Psoas muscle (tissue), 7 donors: ENCODE measurements at regions not wholly inside any gene's neighbourhood (a gene's known extent, or its start where the extent isn't known, plus 50 kb on each side); places are given as distances from the start of the nearest gene placed in this dataset.

ENCODE experiments used
- ATAC-seq, 4 donors: fragments of 200-7000 bp; cut with Tn5 transposase; one replicate each; pipeline ENCODE4 v1.9.1; 2020; ENCODE audit warnings: moderate library complexity in 3 of 4, mild to moderate bottlenecking in 2 of 4
- DNase-seq, 2 donors: peaks; one replicate each; pipeline ENCODE4 v3.0.0-alpha.2; 2020
- H3K27ac ChIP-seq: fragments of 200-600 bp; one replicate; pipeline ENCODE4 v1.8.0; 2022
- H3K27me3 ChIP-seq, 3 donors: fragments of 200-600 bp in 1 of 3; one replicate each; pipeline versions ENCODE4 v1.6.1 to v1.8.0; 2013 to 2022; ENCODE audit warnings: low read length in 2 of 3, mild to moderate bottlenecking in 2 of 3, moderate library complexity in 1 of 3; ENCODE audit not compliant: insufficient read depth in 3 of 3
- H3K36me3 ChIP-seq, 2 donors: fragments of 200-600 bp in 1 of 2; one replicate each; pipeline versions ENCODE4 v1.6.1 to v1.8.0; 2013 to 2022; ENCODE audit warnings: low read depth in 1 of 2, mild to moderate bottlenecking in 1 of 2, moderate library complexity in 1 of 2; ENCODE audit not compliant: insufficient read depth in 1 of 2
- H3K4me1 ChIP-seq: fragments of 200-600 bp; one replicate; pipeline ENCODE4 v1.8.0; 2022
- H3K4me3 ChIP-seq: fragments of 200-600 bp; one replicate; pipeline ENCODE4 v1.8.0; 2022; ENCODE audit warnings: mild to moderate bottlenecking
- H3K9me3 ChIP-seq: fragments of 200-600 bp; one replicate; pipeline ENCODE4 v1.8.0; 2022
- CTCF ChIP-seq: fragments of 200-600 bp; IDR thresholded peaks from one replicate; pipeline ENCODE4 v1.8.0; 2022; ENCODE audit warnings: antibody characterized with exemption
- WGBS, 3 donors: extraction: QIAGEN DNeasy Blood & Tissue Kit; methylation state at CpG; one replicate each; pipeline versions ENCODE4 v1.1.6 to v1.1.7; 2013; 5-methylcytosine and 5-hydroxymethylcytosine counted together
- intact Hi-C, 2 donors: fragments of 100-400 bp; cut with DNase I; formaldehyde crosslinking; loops; one replicate each; pipeline versions ENCODE4 v1.11.0 to v1.14.2; 2022
- donor health status: healthy with polysubstance abuse.
- donor health status: DM: no; HTN: no; CAD: no; lungs with moderate emphysema.
- donor health status: Bipolar disorder and iron deficiency.
- donor health status: healthy.
- donor health status: DM: yes; HTN: yes; CAD: no.
- donor health status: DM: no; HTN: no; CAD: no.
- donor health status: DM: yes; HTN: yes; CAD: no.

DNA sequence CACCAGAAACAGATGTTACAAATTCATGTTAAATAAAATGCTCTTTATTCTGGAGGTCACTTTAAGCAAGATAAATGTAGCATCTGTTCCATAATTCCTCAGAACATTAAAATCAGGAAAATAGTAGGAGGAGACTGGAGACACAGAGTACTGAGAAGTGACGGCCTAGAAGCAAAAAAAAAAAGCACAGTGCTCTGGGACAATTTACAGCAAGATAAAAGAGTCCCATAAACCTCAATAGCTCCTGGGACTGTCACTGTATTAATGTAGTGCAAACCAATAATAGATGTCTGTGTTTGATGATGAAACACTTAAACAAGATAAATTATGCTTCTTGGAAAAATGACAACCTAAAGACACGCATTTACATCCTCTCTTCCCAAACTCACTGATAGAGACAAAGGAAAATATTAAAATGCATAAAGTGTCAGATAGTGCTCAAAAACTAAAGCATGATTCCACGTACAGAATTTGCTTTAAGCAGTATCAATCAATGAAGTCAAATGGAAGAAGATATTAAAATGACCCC is 338.8 kb upstream of the REG3G start:
- ATAC-seq (no peak), DNase-seq (no peak)
- no peak for TF ChIP-seq CTCF
- intact Hi-C loops, result no loop called here
- H3K27me3 ChIP-seq, result no peaks in the 10 kb centered on the region
- H3K9me3 ChIP-seq, result no peaks in the 10 kb centered on the region
- 54 to 61% (median 57%) methylated on average over 3 of the region's 3 CpGs for WGBS, 3 donors
- no peak overlapping the region for H3K27ac ChIP-seq
- H3K36me3 ChIP-seq, result no peaks in the 10 kb centered on the region
- H3K4me3 ChIP-seq, result no peak overlapping the region
- H3K4me1 ChIP-seq, result no peaks in the 10 kb centered on the region

- ATAC-seq (no peak), DNase-seq (no peak)
- Histone ChIP-seq H3K4me3 (no peak overlapping the region), H3K27me3 (no peaks in the 10 kb centered on the region), H3K36me3 (no peaks in the 10 kb centered on the region), H3K9me3 (no peaks in the 10 kb centered on the region), H3K27ac (no peak overlapping the region), H3K4me1 (no peaks in the 10 kb centered on the region)
- 74 to 80% (median 75%) methylated on average over 3 of the region's 3 CpGs for WGBS, 3 donors
- TF ChIP-seq CTCF, result no peak
- intact Hi-C loops, result no loop called here
Measured at GRCh38 chr2:78699696-78700095, 325.8 kb upstream of the REG3G start.

DNA sequence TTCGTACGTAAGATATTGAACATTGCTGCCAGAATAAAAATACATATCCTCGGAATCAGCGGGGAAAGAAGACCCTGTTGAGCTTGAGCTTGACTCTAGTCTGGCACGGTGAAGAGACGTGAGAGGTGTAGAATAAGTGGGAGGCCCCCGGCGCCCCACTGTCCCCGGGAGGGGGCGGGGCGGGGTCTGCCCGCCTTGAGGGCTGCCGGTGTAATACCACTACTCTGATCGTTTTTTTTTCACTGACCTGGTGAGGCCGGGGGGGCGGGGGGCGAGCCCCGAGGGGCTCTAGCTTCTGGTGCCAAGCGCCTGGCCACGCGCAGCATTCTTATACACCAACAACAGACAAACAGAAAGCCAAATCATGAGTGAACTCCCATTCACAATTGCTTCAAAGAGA is 324.0 kb upstream of the REG3G start:
- no peak for TF ChIP-seq CTCF
- H3K4me1 ChIP-seq, result no peaks in the 10 kb centered on the region
- no peak overlapping the region for H3K4me3 ChIP-seq
- WGBS, 3 donors, result 93% methylated on average over 21 of the region's 21 CpGs
- H3K27me3 ChIP-seq, result no peaks in the 10 kb centered on the region
- no peak overlapping the region for H3K27ac ChIP-seq
- H3K9me3 ChIP-seq, result no peaks in the 10 kb centered on the region
- DNase-seq (no peak), ATAC-seq (no peak)
- no peaks in the 10 kb centered on the region for H3K36me3 ChIP-seq
- intact Hi-C loops, result no loop called here

- H3K9me3 ChIP-seq, result no peaks in the 10 kb centered on the region
- no peaks in the 10 kb centered on the region for H3K36me3 ChIP-seq
- ATAC-seq (no peak), DNase-seq (no peak)
- no peaks in the 10 kb centered on the region for H3K4me1 ChIP-seq
- intact Hi-C loops, result no loop called here
- H3K27ac ChIP-seq, result no peak overlapping the region
- no peaks in the 10 kb centered on the region for H3K27me3 ChIP-seq
- no peak overlapping the region for H3K4me3 ChIP-seq
- TF ChIP-seq CTCF, result no peak
Measured at GRCh38 chr2:78707776-78708386, 317.6 kb upstream of the REG3G start.
